SK-N-SH (cell line): ENCODE measurements at regions not wholly inside any gene's neighbourhood (a gene's known extent, or its start where the extent isn't known, plus 50 kb on each side); places are given as distances from the start of the nearest gene placed in this dataset.

ENCODE experiments used
- CTCF ChIA-PET: fragments of 300-600, 350-600 bp; formaldehyde crosslinking; extraction: SDS; loops from one replicate; lab custom pipeline; 2021; lab: Yijun Ruan, JAX
- POLR2A ChIA-PET: fragments of 350-600 bp; sonication (Branson Sonifier 250); formaldehyde crosslinking; extraction: SDS; loops from one replicate; lab custom pipeline; 2020; ENCODE audit warnings: antibody characterized with exemption, inconsistent platforms; lab: Yijun Ruan, JAX
- DNase-seq: peaks from one replicate; pipeline ENCODE4 v3.0.0; 2012
- H2AFZ ChIP-seq: fragments of 200-600 bp; sonication (generic); 2 replicates; pipeline ENCODE4 v1.8.1; 2016; ENCODE audit warnings: antibody characterized with exemption, mild to moderate bottlenecking, low read depth
- H3F3A ChIP-seq: fragments of 200-600 bp; sonication (generic); replicated peaks from 2 replicates; pipeline ENCODE3; 2016; ENCODE audit warnings: antibody characterized with exemption, mild to moderate bottlenecking; ENCODE audit not compliant: insufficient read depth
- H3K27ac ChIP-seq, 2 experiments: fragments of 200-500 bp in 1 of 2; fragments of 200-600 bp in 1 of 2; sonication (Bioruptor generic) in 1 of 2; sonication (generic), shearing (Covaris generic) in 1 of 2; 2 replicates each; pipeline versions ENCODE4 v1.5.1 to v1.6.1; 2014 to 2016; ENCODE audit warnings: low read depth in 2 of 2, inconsistent platforms in 1 of 2, low read length in 1 of 2, mild to moderate bottlenecking in 1 of 2, mixed read lengths in 1 of 2
- H3K27me3 ChIP-seq: fragments of 200-600 bp; sonication (generic), shearing (Covaris generic); 2 replicates; pipeline ENCODE4 v1.6.1; 2016; ENCODE audit warnings: mixed run types; ENCODE audit not compliant: insufficient read depth
- H3K36me3 ChIP-seq, 2 experiments: fragments of 200-500 bp in 1 of 2; fragments of 200-600 bp in 1 of 2; sonication (Bioruptor generic) in 1 of 2; sonication (generic) in 1 of 2; replicated peaks in 1 of 2; 2 replicates each; pipeline versions ENCODE3 to v1.5.1; 2014 to 2016; ENCODE audit warnings: low read length in 1 of 2, mild to moderate bottlenecking in 1 of 2; ENCODE audit not compliant: insufficient read depth in 2 of 2, control insufficient read depth in 1 of 2
- H3K4me1 ChIP-seq, 2 experiments: fragments of 200-500 bp in 1 of 2; fragments of 200-600 bp in 1 of 2; sonication (Bioruptor generic) in 1 of 2; sonication (generic), shearing (Covaris generic) in 1 of 2; 2 replicates each; pipeline versions ENCODE4 v1.5.1 to v1.6.1; 2014 to 2016; ENCODE audit warnings: low read depth in 1 of 2, low read length in 1 of 2, mixed run types in 1 of 2; ENCODE audit not compliant: insufficient read depth in 2 of 2, control insufficient read depth in 1 of 2
- H3K4me2 ChIP-seq: fragments of 200-600 bp; sonication (generic), shearing (Covaris generic); 2 replicates; pipeline ENCODE4 v1.6.1; 2017; ENCODE audit warnings: mixed run types
- H3K4me3 ChIP-seq, 2 experiments: fragments of 200-500 bp in 1 of 2; fragments of 200-600 bp in 1 of 2; sonication (Bioruptor generic) in 1 of 2; sonication (generic), shearing (Covaris generic) in 1 of 2; 2 replicates each; pipeline versions ENCODE4 v1.5.1 to v1.8.1; 2014 to 2016; ENCODE audit warnings: low read depth in 2 of 2, inconsistent platforms in 1 of 2, low read length in 1 of 2, mild to moderate bottlenecking in 1 of 2, mixed read lengths in 1 of 2, moderate library complexity in 1 of 2
- H3K79me2 ChIP-seq: fragments of 200-600 bp; sonication (generic); 2 replicates; pipeline ENCODE4 v1.8.1; 2017; ENCODE audit warnings: mild to moderate bottlenecking; ENCODE audit not compliant: insufficient read depth
- H3K9ac ChIP-seq: fragments of 200-600 bp; sonication (generic); 2 replicates; pipeline ENCODE4 v1.6.1; 2017; ENCODE audit warnings: mixed run types
- H3K9me2 ChIP-seq: fragments of 200-600 bp; sonication (generic); 2 replicates; pipeline ENCODE4 v1.6.1; 2017; ENCODE audit warnings: mixed run types
- H3K9me3 ChIP-seq: fragments of 200-600 bp; sonication (generic); 2 replicates; pipeline ENCODE4 v1.6.1; 2017; ENCODE audit warnings: mixed run types, mild to moderate bottlenecking, moderate library complexity
- H4K20me1 ChIP-seq: fragments of 200-600 bp; sonication (generic); 2 replicates; pipeline ENCODE4 v1.6.1; 2017; ENCODE audit warnings: mild to moderate bottlenecking, mixed run types; ENCODE audit not compliant: insufficient read depth
- EZH2phosphoT487 ChIP-seq: fragments of 200-600 bp; sonication (generic); IDR thresholded peaks from 2 replicates; pipeline ENCODE4 v1.6.1; 2017; ENCODE audit warnings: low read depth, mixed run types, mild to moderate bottlenecking, antibody characterized with exemption, moderate library complexity, borderline replicate concordance
- MEF2A ChIP-seq: IDR thresholded peaks from 2 replicates; pipeline ENCODE4 v1.4.0; 2012; ENCODE audit warnings: low read depth, borderline replicate concordance
- RAD21 ChIP-seq: IDR thresholded peaks from 2 replicates; pipeline ENCODE4 v1.6.1; 2012; ENCODE audit warnings: mild to moderate bottlenecking, low read length
- RFX5 ChIP-seq: IDR thresholded peaks from 2 replicates; pipeline ENCODE4 v1.6.1; 2012; ENCODE audit warnings: mild to moderate bottlenecking, improper control_type of control experiment, low read length
- TAF1 ChIP-seq: IDR thresholded peaks from 2 replicates; pipeline ENCODE4 v1.6.1; 2012; ENCODE audit warnings: low read depth, mild to moderate bottlenecking, low read length, moderate library complexity, borderline replicate concordance
- TCF12 ChIP-seq: IDR thresholded peaks from 2 replicates; pipeline ENCODE4 v1.4.0; 2012
- YY1 ChIP-seq: IDR thresholded peaks from 2 replicates; pipeline ENCODE4 v1.4.0; 2012; ENCODE audit warnings: low read depth, mild to moderate bottlenecking
- WGBS: methylation state at CpG from one replicate; pipeline ENCODE4 v1.1.6; 2017; ENCODE audit warnings: low lambda C conversion rate; 5-methylcytosine and 5-hydroxymethylcytosine counted together
- TF ChIP-seq, protein P1 (sequence below): IDR thresholded peaks from 2 replicates; pipeline ENCODE4; 2012
- TF ChIP-seq, protein P2 (sequence below): IDR thresholded peaks from 2 replicates; pipeline ENCODE4 v1.4.0; 2012; ENCODE audit warnings: low read depth, borderline replicate concordance
- TF ChIP-seq, protein P3 (sequence below): fragments of 200-600 bp; sonication (generic); IDR thresholded peaks from 2 replicates; pipeline ENCODE4 v1.6.1; 2017; ENCODE audit warnings: antibody characterized with exemption, mild to moderate bottlenecking, moderate library complexity

DNA sequence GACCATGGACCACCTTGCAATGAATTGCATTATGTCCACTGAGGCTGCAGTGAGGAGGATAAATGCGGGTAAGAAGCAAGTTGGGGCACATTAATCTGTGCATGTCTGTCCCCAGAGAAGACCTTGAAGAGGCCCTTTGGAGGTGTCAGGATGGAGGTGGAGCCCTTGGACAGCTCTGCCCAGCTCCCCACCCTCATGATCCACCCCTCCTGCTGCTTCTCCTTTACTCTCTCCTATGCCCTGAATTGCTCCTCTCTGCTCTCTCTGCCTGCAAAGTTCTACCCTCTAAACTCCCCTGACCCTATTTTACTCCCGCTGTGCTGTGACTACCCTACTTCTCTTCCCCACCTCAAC is 292.4 kb upstream of the USP24 start (continued):
- TF ChIP-seq, protein P1, sequence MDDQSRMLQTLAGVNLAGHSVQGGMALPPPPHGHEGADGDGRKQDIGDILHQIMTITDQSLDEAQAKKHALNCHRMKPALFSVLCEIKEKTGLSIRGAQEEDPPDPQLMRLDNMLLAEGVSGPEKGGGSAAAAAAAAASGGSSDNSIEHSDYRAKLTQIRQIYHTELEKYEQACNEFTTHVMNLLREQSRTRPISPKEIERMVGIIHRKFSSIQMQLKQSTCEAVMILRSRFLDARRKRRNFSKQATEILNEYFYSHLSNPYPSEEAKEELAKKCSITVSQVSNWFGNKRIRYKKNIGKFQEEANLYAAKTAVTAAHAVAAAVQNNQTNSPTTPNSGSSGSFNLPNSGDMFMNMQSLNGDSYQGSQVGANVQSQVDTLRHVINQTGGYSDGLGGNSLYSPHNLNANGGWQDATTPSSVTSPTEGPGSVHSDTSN: no peak
- no peak for TF ChIP-seq RFX5
- TF ChIP-seq EZH2phosphoT487: no peak
- TF ChIP-seq YY1: no peak
- no peak for TF ChIP-seq MEF2A
- TF ChIP-seq TCF12: no peak
- no peak for TF ChIP-seq TAF1

GRCh38 chr1:55506740-55507577 is 291.8 kb upstream of the USP24 start:
- WGBS: 70% methylated on average over 6 of the region's 6 CpGs
- no peaks in the 10 kb centered on the region for H4K20me1 ChIP-seq
- no peak overlapping the region for H3K4me3 ChIP-seq
- no peaks in the 10 kb centered on the region for H3K9me3 ChIP-seq
- H3F3A ChIP-seq: no peaks in the 10 kb centered on the region
- no peaks in the 10 kb centered on the region for H3K36me3 ChIP-seq
- peak; percentile 24 for TF ChIP-seq RAD21
- TF ChIP-seq, protein P2, sequence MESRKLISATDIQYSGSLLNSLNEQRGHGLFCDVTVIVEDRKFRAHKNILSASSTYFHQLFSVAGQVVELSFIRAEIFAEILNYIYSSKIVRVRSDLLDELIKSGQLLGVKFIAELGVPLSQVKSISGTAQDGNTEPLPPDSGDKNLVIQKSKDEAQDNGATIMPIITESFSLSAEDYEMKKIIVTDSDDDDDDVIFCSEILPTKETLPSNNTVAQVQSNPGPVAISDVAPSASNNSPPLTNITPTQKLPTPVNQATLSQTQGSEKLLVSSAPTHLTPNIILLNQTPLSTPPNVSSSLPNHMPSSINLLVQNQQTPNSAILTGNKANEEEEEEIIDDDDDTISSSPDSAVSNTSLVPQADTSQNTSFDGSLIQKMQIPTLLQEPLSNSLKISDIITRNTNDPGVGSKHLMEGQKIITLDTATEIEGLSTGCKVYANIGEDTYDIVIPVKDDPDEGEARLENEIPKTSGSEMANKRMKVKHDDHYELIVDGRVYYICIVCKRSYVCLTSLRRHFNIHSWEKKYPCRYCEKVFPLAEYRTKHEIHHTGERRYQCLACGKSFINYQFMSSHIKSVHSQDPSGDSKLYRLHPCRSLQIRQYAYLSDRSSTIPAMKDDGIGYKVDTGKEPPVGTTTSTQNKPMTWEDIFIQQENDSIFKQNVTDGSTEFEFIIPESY: no peak
- TF ChIP-seq, protein P3, sequence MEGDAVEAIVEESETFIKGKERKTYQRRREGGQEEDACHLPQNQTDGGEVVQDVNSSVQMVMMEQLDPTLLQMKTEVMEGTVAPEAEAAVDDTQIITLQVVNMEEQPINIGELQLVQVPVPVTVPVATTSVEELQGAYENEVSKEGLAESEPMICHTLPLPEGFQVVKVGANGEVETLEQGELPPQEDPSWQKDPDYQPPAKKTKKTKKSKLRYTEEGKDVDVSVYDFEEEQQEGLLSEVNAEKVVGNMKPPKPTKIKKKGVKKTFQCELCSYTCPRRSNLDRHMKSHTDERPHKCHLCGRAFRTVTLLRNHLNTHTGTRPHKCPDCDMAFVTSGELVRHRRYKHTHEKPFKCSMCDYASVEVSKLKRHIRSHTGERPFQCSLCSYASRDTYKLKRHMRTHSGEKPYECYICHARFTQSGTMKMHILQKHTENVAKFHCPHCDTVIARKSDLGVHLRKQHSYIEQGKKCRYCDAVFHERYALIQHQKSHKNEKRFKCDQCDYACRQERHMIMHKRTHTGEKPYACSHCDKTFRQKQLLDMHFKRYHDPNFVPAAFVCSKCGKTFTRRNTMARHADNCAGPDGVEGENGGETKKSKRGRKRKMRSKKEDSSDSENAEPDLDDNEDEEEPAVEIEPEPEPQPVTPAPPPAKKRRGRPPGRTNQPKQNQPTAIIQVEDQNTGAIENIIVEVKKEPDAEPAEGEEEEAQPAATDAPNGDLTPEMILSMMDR: peak; percentile 30
- no peaks in the 10 kb centered on the region for H3K79me2 ChIP-seq
- POLR2A ChIA-PET: no interaction called here
- H3K27me3 ChIP-seq: no peaks in the 10 kb centered on the region
- no peak overlapping the region for H3K27ac ChIP-seq
- H3K9me2 ChIP-seq: no peaks in the 10 kb centered on the region
- no peak overlapping the region; the same call in 1 of the 2 replicates for H3K9ac ChIP-seq
- no peak for DNase-seq
- peak overlapping the region; percentile 9; the same call in 1 of the 2 replicates for H2AFZ ChIP-seq
- H3K4me2 ChIP-seq: peak overlapping the region; percentile 40; the same call in 1 of the 2 replicates
- H3K4me1 ChIP-seq: peaks cover 11 to 14% of the 10 kb centered on the region in 2 experiments; a peak in 2 of 4 replicates
- CTCF ChIA-PET: no interaction called here
